ENCODE measurements at regions not wholly inside any gene's neighbourhood (a gene's known extent, or its start where the extent isn't known, plus 50 kb on each side); places are given as distances from the start of the nearest gene placed in this dataset.
A peak's percentile ranks its signal among the peaks of the same experiment; 100 is the strongest.

DNA sequence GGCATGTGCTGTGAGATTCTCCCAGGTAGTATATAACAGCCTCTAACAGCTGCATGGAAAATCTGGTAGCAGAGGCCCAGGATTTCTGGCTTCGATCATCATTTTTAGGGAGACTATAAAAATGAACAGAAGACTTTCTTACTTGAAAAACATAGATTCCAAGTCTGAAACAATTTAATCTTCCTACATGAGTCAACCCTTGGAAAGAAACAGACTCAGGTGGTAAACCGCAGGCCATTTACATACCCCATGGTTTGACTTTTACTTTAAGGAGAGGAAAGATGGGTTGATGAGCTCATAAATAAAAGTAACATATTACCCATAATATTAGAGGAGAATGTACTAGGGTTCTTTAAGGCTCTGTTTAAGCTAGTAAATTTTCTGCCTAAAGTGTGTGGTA is 121.6 kb downstream of the CYSLTR2 start:
- Histone ChIP-seq H3K4me1 (no peaks in the 10 kb centered on the region), H3K4me3 (no peak overlapping the region), H3K36me3 (no peaks in the 10 kb centered on the region), H3K9me3 (peaks cover 0 to 6% of the 10 kb centered on the region in 2 donors), H3K27ac (peak overlapping the region; percentile 35 to 38), H3K27me3 (no peaks in the 10 kb centered on the region)
- intact Hi-C loops (cut with DNase I; ENCODE audit: low total_unique reads), result no loop called here
- no peak for TF ChIP-seq POLR2A (IDR thresholded peaks at IDR 0.05)
- TF ChIP-seq, protein P1, sequence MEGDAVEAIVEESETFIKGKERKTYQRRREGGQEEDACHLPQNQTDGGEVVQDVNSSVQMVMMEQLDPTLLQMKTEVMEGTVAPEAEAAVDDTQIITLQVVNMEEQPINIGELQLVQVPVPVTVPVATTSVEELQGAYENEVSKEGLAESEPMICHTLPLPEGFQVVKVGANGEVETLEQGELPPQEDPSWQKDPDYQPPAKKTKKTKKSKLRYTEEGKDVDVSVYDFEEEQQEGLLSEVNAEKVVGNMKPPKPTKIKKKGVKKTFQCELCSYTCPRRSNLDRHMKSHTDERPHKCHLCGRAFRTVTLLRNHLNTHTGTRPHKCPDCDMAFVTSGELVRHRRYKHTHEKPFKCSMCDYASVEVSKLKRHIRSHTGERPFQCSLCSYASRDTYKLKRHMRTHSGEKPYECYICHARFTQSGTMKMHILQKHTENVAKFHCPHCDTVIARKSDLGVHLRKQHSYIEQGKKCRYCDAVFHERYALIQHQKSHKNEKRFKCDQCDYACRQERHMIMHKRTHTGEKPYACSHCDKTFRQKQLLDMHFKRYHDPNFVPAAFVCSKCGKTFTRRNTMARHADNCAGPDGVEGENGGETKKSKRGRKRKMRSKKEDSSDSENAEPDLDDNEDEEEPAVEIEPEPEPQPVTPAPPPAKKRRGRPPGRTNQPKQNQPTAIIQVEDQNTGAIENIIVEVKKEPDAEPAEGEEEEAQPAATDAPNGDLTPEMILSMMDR (IDR thresholded peaks at IDR 0.05), result no peak
- no peak for DNase-seq

DNA sequence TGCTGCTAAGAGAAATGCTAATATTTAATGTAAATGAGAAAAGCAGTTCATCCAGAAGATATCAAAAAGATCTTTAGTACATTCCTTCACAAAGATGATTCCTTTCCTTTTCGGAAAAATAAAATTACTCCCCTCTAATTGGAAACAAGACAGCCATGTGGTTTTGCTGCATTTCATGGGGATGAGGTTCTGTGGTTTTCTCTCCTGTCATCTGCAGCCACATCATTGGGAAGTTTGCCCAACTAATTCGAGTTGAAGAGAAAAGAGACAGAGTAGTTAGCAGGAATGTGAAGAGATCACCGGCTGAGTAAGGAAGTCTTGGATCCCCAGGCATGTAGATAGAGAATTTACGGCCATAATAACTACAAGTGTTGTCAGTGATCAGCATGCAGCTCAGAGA is 122.1 kb downstream of the CYSLTR2 start:
- no peak overlapping the region for H3K4me3 ChIP-seq
- DNase-seq, result no peak
- intact Hi-C loops (cut with DNase I; ENCODE audit: low total_unique reads), result no loop called here
- no peaks in the 10 kb centered on the region for H3K4me1 ChIP-seq
- H3K27ac ChIP-seq, result peak overlapping the region; percentile 35 to 38
- no peaks in the 10 kb centered on the region for H3K27me3 ChIP-seq
- no peak for TF ChIP-seq POLR2A (IDR thresholded peaks at IDR 0.05)
- TF ChIP-seq, protein P1 (IDR thresholded peaks at IDR 0.05), result no peak
- H3K9me3 ChIP-seq, result peaks cover 0 to 11% of the 10 kb centered on the region in 2 donors
- no peaks in the 10 kb centered on the region for H3K36me3 ChIP-seq

DNA sequence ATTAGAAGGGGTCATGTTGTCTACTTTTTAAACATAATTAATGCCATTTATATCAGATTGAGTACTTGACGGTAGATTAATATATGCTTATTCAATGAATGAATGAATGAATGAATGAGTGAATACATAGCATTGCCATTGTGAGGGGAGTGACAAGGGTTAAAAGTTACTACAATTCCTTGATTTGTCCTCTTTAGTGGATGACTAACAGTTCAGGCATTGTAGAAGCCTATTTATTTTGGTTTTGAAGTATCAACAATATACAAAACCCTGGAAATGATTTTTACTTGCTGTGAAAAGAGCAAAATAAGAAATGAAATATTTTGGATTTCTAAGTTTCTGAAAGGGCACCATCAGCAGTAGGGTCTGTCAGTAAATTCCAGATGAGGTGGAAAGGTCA is 122.7 kb downstream of the CYSLTR2 start:
- DNase-seq, result no peak
- intact Hi-C loops (cut with DNase I; ENCODE audit: low total_unique reads), result no loop called here
- Histone ChIP-seq H3K27ac (no peak overlapping the region), H3K36me3 (no peaks in the 10 kb centered on the region), H3K4me1 (no peaks in the 10 kb centered on the region), H3K27me3 (no peaks in the 10 kb centered on the region), H3K9me3 (peaks cover 0 to 16% of the 10 kb centered on the region in 2 donors), H3K4me3 (no peak overlapping the region)
- TF ChIP-seq POLR2A (IDR thresholded peaks at IDR 0.05), result no peak
- TF ChIP-seq, protein P1 (IDR thresholded peaks at IDR 0.05), result no peak

DNA sequence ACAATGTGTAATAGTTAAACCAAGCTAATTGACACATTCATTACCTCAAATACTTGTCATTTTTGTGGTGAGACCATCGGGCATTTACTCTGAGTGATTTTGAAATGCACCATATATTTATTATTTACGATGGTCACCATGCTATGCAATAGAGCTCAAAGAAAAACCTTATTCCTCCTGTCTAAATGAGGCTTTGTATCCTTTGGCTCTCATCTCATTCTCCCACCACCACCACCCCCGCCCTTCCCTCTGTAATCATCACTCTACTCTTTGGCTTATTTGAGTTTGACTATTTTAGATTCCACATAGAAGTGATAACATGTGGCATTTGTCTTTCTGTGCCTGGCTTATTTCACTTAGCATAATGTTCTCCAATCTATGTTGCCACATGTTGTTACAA is 124.9 kb downstream of the CYSLTR2 start:
- H3K4me3 ChIP-seq, result no peak overlapping the region
- peaks cover 0 to 20% of the 10 kb centered on the region in 2 donors for H3K9me3 ChIP-seq
- no peak for DNase-seq
- H3K4me1 ChIP-seq, result no peaks in the 10 kb centered on the region
- no peaks in the 10 kb centered on the region for H3K27me3 ChIP-seq
- H3K27ac ChIP-seq, result no peak overlapping the region
- no peak for TF ChIP-seq POLR2A (IDR thresholded peaks at IDR 0.05)
- TF ChIP-seq, protein P1 (IDR thresholded peaks at IDR 0.05), result no peak
- H3K36me3 ChIP-seq, result no peaks in the 10 kb centered on the region
- intact Hi-C loops (cut with DNase I; ENCODE audit: low total_unique reads), result no loop called here

DNA sequence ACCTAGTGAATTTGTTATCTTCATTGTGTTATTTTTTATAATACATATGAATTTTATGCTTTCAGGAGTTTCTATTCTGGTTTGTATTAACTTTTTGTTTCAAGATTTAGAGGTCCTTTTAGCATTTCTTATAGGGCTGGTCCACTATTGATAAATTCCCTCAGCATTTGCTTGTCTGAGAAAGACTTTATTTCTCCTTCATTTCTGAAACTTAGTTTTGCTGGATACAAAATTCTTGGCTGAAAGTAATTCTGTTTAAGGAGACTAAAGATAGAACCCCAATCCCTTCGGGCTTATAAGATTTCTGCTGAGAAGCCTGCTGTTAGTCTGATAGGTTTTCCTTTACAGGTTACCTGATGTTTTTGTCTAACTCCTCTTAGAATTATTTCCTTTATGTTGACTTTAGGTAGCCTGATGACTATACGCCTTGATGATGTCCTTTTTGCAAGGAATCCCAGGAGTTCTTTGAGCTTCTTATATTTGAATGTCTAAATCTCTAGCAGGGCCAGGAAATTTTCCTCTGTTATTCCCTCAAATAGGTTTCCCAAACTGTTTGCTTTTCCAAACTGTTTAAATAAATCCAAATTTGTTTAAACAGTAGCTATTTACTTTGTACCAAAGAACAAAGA is 127.1 kb downstream of the CYSLTR2 start:
- Histone ChIP-seq H3K9me3 (peaks cover 0 to 20% of the 10 kb centered on the region in 2 donors), H3K36me3 (no peaks in the 10 kb centered on the region), H3K4me3 (no peak overlapping the region), H3K4me1 (no peaks in the 10 kb centered on the region), H3K27me3 (no peaks in the 10 kb centered on the region), H3K27ac (no peak overlapping the region)
- DNase-seq, result no peak
- TF ChIP-seq, protein P1 (IDR thresholded peaks at IDR 0.05), result no peak
- TF ChIP-seq POLR2A (IDR thresholded peaks at IDR 0.05), result no peak
- intact Hi-C loops (cut with DNase I; ENCODE audit: low total_unique reads), result no loop called here

Data from uterus (tissue), 3 donors.